ENCODE measurements at regions not wholly inside any gene's neighbourhood (a gene's known extent, or its start where the extent isn't known, plus 50 kb on each side); places are given as distances from the start of the nearest gene placed in this dataset.

DNA sequence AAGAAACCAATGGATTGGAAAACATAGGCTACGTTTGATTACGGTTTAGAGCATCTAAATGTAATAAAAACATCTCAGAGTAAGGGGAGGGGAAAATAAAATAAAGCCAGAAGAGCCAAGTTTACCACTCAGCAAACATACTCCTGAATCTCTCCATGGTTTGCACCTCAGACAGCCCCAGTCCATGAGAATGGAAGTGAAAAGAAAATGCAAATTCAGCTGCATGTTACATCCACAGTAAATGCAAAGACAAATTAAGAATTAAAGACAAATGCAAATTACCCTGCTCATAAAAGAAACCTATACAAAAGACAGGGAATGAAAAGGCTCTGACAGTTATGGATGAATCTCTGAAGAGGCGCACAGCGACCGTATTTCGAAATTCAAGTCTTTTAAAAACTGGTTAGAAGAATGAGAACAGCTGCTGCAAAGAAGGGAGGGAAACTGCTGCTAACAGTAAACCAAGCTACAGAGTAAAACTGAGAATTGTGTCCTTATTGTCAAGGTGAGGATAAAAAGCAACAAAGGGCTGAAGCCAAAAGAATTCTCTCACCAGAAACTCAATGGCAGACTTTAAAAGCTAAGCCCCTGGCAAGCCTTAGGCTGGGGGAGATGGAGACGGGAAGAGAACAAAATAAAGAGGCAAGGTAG lies 197.9 kb upstream of the ACVR2A start:
- no peak for TF ChIP-seq POLR2A (IDR thresholded peaks at IDR 0.05)
- no peak for TF ChIP-seq EP300 (IDR thresholded peaks at IDR 0.05)
- TF ChIP-seq, protein P1, sequence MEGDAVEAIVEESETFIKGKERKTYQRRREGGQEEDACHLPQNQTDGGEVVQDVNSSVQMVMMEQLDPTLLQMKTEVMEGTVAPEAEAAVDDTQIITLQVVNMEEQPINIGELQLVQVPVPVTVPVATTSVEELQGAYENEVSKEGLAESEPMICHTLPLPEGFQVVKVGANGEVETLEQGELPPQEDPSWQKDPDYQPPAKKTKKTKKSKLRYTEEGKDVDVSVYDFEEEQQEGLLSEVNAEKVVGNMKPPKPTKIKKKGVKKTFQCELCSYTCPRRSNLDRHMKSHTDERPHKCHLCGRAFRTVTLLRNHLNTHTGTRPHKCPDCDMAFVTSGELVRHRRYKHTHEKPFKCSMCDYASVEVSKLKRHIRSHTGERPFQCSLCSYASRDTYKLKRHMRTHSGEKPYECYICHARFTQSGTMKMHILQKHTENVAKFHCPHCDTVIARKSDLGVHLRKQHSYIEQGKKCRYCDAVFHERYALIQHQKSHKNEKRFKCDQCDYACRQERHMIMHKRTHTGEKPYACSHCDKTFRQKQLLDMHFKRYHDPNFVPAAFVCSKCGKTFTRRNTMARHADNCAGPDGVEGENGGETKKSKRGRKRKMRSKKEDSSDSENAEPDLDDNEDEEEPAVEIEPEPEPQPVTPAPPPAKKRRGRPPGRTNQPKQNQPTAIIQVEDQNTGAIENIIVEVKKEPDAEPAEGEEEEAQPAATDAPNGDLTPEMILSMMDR (IDR thresholded peaks at IDR 0.05) = no peak
